HG02884 (cell line): ENCODE measurements at regions not wholly inside any gene's neighbourhood (a gene's known extent, or its start where the extent isn't known, plus 50 kb on each side); places are given as distances from the start of the nearest gene placed in this dataset.
"Not testable (repeated sequence)": the region's sequence is repeated elsewhere in the genome, so short reads cannot be mapped to it uniquely, and the experiment has no call there.

Experiments used
- ATAC-seq: cut with Tn5 transposase; IDR thresholded peaks from one replicate; pipeline ENCODE4 v1.9.1; 2021; ENCODE audit warnings: mild to moderate bottlenecking, moderate library complexity; ENCODE audit not compliant: unreplicated experiment

DNA sequence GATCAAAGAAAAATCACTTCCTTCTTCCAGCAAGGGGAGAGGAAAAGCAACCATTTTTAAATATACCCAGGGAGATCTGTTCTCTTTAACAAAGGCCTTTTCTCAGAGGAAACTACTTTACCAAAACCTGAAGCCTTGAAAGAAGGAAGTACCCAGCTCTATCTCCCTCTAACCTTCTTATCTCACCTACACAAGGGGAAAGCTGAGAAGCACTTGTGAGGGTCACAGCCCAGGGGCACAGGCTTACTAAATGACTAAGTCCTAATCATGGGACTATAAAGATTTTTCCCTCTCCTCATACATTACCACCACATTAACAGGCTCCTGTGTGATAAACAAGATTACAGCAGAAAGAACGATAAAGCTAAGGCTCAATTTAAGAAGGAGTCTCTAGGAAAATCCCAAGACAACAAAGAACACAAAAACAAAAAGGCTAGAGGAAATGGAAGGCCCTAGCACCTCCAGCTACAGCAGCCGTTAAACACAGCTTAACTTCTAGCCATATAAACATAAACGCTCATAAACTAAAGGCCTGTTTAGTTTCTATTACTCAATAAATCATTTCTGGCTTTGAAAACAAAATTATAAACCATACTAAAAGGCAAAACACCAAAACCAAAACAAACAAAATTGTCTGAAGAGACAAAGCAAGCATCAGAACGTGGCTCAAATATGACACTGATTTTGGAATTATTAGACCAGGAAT lies 284.9 kb upstream of the ECI2 start:
- ATAC-seq = no peak

DNA sequence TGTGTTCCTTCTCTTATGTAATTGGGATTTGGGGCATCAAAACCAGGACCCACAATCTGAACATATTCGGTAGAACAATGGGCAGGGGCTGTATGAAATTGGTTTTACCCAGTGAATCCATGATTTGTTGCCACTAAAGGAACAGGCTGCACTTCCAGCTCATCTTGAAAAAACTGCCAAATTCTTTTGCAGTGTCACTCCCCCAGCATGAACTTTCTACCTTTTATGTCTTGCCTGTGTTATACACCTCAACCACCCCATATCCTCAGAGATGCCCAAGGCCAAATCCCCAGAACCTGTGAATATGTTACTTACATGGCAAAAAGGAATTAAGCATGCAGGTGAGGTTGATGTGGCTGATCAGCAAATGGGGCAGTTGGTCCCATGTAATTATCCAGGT lies 280.2 kb upstream of the ECI2 start:
- ATAC-seq = no peak

- not testable (repeated sequence) for ATAC-seq
These were observed 278.7 kb upstream of the ECI2 start for GRCh38 chr6:4414078-4414477.

- ATAC-seq = no peak
These were observed 277.7 kb upstream of the ECI2 start for GRCh38 chr6:4413073-4413472.

DNA sequence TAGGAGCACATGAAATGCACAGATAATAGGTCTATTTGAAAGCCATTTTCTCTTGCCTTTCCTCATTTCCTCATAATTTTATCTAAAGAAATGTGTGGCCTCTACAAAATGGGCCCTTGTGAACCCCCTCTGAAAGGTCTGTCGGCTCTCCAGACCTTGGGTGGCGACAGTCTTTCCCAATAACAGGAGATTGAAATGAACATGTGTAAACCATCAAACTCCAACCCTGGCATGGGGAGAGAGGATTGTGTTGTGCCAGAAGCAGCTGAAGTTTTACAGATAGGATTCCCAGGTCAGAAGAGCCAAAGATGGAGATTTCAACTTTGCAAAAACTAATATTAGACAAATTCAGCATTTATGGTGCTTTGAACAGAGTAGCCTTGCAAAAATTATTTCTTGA lies 277.1 kb upstream of the ECI2 start:
- ATAC-seq = no peak

- ATAC-seq = no peak
These were observed 276.7 kb upstream of the ECI2 start for GRCh38 chr6:4412077-4412476.

- peak; percentile 78 for ATAC-seq
These were observed 272.3 kb upstream of the ECI2 start for GRCh38 chr6:4407710-4408109.

GRCh38 chr6:4405621-4406212 lies 270.3 kb upstream of the ECI2 start:
- ATAC-seq = no peak

DNA sequence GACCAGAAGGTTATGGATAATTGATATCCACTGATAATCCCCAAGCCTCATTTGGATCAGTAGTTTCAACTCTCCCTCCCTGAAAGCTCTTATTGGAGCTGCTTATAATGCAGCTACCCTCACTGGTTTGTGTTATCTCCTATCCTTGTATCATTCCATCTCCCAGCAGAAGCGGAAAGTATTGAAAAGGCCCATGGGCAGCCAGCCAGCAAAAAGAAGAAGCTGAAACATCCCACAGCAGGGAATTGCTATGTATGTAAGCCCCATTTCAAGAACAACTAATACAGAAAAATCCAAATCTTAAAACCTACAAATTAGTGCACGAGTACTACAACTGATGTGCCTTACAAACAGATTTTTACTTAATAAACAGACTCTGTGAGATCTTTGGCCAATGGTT lies 269.0 kb upstream of the ECI2 start:
- ATAC-seq = no peak

DNA sequence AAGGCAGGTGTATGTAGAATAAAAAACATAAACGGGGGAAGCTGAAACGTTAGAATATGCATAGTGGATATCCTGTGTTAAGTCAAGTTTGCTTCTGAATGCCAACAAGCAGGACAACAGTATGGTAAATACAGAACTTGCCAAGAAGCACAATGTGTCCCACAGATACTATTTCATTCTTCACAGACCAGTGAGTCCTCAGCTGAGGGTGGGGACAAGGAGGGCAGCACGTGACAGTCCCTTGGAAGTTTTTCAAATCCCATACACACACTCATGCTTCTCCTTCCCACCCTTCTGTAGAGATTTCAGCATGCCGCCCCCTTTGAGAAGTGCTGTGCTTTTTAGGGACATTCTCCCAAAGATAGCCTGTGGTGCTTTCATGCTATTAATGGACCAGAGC lies 268.5 kb upstream of the ECI2 start:
- ATAC-seq = no peak

DNA sequence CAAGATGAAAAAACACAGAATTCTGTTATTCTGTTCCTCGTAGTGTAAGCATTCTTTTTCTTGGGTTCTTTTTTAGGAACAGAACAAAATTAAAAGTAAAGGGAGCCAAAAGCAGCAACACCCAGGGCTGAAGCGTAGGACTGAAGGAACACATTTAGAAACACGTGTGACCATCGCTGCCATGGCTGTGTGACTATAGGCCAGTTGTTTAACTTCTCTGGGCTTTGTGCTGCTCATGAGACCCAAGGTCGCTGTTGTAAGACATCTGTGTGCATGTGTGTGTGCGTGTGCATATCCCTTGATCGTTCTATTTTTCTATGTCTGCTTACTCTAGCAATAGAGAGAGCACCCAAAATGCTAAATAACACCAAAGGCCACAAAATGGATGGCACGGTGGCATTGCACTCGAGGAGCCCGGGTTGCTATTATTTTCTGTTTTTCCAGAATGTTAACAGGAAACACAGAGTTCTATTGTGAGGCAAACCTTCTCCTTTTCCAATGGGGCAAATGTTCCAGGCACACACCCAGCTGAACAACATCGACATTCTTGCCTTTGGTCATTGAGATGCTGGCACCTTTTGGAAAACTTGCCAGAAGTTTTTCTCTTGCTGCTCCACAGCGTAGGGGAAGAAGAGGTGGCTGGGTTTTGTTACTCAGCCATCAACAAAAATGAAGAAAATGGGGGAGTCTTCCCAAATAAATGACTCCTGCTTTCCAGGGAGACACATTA lies 267.8 kb upstream of the ECI2 start:
- ATAC-seq = no peak

GRCh38 chr6:4402477-4402976 lies 267.2 kb upstream of the ECI2 start:
- ATAC-seq = no peak

DNA sequence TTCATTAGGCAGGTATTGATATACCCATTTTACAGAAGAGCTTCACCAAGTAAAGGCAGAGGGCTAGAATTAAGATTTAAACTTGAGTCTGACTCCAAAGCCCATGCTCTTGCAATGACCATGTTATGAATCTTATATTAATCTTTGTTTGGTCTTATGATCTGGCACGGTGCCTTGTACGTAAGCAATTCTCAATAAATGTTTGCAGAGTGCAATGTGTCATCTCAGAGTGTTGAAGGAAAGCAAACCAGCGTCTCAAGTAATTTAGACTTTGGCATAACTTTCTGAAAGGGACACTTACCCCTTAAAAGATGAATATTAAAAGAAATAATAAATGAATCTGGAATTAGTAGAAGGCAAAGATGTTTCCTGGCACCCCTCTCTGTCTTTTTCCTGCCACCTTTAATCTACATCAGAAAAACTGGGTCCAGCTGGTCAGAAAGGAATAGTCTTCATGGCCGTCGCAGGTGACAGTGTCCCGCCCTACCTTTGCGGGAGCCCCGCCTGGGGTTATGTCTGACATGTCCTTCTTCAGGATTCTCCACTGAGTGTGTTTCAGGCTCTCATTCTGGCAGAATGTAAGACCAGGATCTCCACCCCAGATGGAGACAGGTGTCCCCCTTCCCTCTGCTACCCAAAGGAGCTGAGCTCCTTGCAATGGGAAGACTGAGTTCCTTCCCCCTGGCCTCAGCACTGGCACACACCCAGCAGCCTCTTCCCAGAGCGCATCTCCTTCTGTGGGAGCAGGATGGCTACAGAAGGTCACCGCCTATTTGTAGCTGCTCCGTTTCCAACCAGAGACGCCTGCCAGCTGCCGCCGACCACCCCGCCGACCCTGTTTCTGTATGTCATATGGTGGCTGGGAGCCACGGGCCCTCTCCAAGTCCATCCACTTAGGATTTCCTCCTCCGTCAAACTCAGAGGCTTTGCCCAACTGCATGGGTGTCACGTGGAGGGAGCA lies 266.3 kb upstream of the ECI2 start:
- no peak for ATAC-seq

- ATAC-seq = no peak
These were observed 264.3 kb upstream of the ECI2 start for GRCh38 chr6:4399656-4400055.

DNA sequence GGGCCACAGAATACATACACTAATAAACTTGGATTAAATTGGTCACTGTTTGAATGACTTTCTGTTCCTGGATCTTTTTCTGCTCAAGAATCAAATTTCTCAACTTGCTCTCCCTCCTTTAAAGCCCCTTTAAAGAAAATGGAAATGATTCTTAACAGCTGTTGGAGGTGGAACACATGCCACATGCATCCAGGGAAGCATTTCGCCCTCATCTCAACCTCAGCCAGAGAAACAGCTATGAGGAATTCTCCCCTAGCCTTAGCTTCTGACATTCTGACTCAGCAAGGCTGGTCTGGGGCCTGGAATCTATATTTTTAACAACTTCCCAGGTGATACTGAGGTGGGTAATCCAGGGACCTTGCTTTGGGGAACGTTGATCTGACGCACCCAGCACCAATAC lies 263.4 kb upstream of the ECI2 start:
- ATAC-seq = no peak

DNA sequence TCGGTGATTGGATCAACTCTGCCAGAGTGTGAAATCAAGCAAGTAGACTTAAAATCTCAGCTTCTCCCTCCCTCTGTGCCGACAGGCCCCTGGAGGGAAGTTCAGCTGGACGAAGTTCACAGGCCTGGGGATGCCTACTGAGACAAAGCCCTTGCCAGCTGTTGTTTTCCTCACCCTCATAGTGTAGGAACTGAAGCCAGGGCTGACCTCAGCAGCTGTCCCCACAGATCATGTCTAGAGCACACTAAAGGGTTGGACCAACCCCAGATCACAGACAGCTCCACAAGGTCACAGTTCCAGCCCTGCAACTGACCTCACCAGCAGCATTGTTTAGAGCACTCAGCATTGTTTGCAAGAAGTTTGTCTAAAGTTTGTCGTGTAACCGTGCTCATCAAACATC lies 261.9 kb upstream of the ECI2 start:
- ATAC-seq = no peak

GRCh38 chr6:4396044-4396443 lies 260.7 kb upstream of the ECI2 start:
- no peak for ATAC-seq

DNA sequence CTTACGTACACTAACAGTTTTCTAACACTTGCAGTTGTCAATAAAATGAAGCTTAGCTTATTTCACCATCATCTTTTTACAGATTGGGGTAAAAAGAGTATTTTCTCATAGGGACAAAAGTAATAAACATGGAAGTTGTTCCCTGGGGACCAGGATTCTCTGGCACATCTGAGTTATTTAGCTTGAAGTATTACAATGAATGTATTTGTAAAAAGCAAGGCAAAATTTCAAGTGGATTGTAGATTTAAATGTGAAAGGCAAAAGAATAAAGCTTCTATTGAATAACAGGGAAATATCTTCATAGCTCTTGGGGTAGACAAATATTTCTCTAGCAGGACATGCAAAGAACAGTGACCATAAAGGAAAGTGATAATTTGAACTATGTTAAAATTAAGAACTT lies 260.0 kb upstream of the ECI2 start:
- ATAC-seq = no peak

DNA sequence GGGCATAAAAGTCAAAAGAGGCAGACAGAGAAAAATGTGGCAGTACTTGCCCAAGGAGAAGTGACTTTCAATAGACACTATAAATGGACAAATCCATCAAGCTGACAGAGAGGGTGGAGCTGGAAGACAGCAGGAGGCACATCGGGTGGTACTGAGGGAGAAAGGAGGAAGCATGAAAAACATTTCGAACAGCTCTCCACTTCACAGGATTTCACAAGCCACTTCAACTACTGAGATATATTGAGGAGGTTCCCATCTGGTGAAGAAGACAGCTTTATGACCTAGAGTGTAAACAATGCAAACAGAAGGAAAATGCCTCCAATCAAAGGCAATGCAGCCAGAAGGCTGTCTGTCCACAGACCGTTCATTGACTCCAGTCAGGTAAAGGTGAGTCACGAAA lies 259.4 kb upstream of the ECI2 start:
- ATAC-seq = no peak

- no peak for ATAC-seq
These were observed 253.3 kb upstream of the ECI2 start for GRCh38 chr6:4388675-4389074.

DNA sequence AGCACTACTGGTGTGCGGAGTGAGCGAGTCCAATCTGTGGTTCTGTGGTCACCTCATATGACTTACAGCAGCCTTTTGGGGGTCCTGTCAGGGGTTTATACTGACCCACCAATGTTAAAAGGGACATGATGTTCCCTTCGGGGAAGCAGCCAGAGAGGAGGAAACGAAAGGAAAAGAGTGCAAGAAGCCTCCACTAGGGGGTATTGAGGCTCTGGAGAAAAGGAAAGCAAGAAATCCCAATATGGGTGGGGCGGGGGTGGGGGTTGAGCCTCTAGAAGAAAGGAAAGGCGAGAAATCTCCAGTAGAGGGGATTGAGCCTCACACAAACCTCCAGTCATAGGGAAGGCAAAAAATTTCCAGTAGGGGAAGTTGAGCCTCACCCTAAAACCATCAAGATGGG lies 249.3 kb upstream of the ECI2 start:
- no peak for ATAC-seq
